ENCODE measurements at regions not wholly inside any gene's neighbourhood (a gene's known extent, or its start where the extent isn't known, plus 50 kb on each side); places are given as distances from the start of the nearest gene placed in this dataset.

DNA sequence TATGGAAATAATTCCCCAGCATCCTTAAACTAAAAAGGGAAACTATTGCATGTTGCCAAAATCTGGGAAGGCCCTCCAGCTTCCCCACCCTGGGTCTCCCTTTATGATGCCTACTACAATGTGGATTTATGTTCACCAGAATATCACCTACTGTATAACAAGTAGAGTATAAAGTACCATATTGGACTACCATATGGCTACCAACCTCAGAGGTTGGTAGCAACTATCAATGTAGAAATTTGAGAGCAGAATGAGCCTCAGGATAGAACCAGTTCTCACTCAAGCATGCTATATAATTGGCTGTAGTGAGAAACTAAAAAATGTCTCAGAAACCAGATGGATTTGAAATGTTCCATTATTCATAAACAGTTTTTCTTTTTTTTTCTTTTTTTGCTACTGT, 918.4 kb downstream of the MCTP2 start:
- TF ChIP-seq, protein P1, sequence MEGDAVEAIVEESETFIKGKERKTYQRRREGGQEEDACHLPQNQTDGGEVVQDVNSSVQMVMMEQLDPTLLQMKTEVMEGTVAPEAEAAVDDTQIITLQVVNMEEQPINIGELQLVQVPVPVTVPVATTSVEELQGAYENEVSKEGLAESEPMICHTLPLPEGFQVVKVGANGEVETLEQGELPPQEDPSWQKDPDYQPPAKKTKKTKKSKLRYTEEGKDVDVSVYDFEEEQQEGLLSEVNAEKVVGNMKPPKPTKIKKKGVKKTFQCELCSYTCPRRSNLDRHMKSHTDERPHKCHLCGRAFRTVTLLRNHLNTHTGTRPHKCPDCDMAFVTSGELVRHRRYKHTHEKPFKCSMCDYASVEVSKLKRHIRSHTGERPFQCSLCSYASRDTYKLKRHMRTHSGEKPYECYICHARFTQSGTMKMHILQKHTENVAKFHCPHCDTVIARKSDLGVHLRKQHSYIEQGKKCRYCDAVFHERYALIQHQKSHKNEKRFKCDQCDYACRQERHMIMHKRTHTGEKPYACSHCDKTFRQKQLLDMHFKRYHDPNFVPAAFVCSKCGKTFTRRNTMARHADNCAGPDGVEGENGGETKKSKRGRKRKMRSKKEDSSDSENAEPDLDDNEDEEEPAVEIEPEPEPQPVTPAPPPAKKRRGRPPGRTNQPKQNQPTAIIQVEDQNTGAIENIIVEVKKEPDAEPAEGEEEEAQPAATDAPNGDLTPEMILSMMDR (conservative IDR thresholded peaks at IDR 0.05 in 1 of 2, IDR thresholded peaks at IDR 0.05 in 1 of 2; ENCODE audit: extremely low read depth in 1 of 2, insufficient read depth in 1 of 2, low read depth in 1 of 2, low read length in 2 of 2): no peak
- no peak for TF ChIP-seq EZH2 (IDR thresholded peaks at IDR 0.05; ENCODE audit: borderline replicate concordance, low read length)
